ENCODE measurements at regions not wholly inside any gene's neighbourhood (a gene's known extent, or its start where the extent isn't known, plus 50 kb on each side); places are given as distances from the start of the nearest gene placed in this dataset.

DNA sequence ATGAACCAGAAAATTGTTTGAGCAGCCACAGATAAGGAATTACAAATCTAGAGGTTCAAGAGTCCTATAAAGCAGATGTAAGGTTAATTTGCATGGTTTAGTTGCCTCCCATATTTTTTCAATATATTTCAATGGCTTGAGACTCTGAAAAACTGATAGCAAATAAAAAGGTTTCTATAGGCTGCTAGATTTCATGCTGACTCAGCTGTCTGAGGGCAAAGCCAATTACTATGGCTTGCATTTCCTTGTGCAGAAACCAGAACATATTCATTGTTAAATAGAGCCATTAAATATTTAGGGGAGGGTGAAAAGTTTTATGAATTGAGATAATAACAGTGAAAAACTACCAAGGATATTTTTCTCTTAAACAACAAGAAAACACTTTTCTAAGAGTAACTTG lies 278.1 kb upstream of the CADM2 start:
- DNase-seq: no peak

DNA sequence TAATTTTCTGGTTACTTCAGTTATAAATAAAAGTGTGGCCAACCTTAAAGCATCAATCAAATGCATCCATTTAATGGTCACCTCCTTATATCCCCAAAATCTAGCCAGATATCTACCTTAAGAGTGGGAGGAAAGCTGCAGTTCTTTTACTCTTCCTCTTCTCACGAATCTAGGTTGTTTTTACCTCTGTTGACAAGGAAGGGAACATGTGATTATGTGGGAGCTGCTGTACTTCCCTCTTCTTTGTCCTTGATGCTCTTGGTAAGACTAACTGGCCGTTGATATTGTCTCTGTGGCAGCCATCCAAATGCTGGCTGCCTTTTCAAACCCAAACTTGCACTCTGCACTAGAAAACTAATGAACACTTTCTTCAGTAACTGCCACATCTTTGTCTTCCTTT lies 275.3 kb upstream of the CADM2 start:
- no peak for DNase-seq

DNA sequence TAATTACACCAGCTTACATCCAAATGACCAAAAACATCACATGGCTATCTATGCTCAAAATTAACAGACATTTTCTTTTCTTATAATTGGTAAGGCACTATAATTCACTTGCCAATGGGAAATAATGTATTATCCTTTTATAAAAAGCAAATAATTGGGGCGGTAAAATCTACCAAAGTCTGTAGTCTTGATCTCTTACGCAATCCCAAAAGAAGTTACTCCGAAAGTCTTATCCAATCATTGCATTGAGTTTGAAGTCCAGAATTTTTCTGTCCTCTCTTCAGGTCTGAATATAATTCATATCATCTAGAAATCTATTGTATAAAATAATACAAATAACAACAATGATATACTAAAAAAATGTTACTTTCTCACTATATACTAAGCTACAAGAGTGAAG lies 273.3 kb upstream of the CADM2 start:
- no peak for DNase-seq

DNA sequence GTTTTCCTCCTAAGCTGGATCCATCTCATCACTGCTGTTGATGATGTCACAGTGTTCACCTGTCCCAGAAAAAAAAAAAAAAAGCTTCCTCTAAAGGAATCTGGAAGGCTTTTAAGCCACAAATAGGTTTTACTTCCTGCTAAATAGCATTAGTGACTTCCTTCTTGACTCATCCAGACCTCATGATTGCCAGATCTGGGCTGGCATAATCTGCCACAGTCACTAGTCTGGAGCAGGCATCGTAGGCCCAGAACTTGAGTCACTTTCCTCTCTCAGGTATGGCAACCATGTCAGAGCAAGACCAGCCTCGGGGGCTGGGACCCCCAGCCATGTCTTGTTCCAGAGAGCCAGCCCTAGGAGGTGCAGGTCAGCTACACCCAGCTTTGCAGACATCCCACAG lies 266.5 kb upstream of the CADM2 start:
- peak in 1 of 3 donors; percentile 3 for DNase-seq

DNA sequence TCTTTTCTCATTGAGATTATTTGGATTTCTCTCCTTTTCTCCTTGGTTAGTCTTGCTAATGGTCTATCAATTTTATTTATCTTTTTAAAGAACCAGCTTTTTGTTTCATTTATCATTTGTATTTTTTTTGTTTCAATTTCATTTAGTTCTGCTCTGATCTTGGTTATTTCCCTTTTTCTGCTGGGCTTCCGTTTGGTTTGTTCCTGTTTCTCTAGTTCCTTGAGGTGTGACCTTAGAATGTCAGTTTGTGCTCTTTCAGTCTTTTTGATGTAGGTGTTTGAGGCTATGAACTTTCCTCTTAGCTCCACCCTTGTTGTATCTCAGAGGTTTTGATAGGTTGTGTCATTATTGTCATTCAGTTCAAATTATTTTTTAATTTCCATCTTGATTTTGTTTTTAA lies 248.5 kb upstream of the CADM2 start:
- DNase-seq: peak; percentile 47 to 65 (median 52)

DNA sequence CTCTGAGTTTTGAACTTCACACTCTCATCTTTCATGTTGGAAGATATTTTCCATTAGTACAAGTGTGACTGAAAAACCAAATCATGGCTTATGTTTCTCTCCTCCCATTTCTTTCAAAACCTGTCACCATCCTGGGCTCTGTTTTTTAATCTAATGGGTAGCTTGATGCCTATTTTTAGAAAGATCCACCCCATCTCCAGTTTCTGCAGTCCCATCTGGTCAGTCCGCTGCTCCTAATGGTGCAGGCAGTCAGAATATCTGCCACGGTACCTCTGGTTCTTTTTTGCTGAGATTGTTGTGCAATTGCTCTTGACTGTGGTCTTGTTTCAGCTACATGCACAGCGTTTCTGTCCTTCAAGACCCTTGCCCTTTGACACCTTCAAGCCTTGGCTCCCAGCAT lies 240.9 kb upstream of the CADM2 start:
- no peak for DNase-seq

DNA sequence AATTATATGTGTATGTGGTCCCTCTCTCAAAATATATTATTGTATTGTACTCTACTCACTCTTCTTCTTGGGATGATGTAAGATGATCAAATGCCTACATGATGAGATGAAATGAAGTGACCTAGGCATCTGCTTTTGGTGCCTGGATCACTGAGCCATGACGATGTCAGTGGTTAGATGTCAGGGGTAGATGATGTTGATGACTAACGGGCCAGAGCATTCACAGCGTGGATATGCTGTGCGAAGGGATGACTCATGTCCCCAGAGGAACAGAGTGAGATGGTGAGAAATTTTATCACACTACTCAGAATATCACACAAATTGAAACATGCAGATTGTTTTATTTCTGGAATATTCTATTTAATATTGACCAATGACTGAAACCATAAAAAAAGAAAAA lies 233.9 kb upstream of the CADM2 start:
- DNase-seq: peak; percentile 39 to 62 (median 45)

DNA sequence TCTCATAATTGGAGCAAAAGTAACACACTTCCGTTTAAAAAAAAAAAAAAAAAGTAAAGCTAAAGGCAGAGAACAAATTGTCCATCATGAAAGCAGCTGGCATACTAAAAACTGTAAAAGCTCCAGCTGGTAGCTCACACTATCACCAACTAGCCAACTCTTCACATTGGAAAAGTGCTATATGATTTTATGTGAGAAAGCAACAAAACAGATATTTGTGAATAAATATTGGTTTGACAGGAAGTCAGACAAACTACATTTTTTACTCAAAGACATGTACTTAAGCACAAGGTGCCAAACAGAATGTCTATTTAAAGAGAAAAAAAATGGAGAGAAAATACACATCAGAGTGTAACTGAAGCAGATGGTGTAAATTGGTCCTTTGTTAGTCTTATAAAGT lies 231.2 kb upstream of the CADM2 start:
- DNase-seq: no peak

DNA sequence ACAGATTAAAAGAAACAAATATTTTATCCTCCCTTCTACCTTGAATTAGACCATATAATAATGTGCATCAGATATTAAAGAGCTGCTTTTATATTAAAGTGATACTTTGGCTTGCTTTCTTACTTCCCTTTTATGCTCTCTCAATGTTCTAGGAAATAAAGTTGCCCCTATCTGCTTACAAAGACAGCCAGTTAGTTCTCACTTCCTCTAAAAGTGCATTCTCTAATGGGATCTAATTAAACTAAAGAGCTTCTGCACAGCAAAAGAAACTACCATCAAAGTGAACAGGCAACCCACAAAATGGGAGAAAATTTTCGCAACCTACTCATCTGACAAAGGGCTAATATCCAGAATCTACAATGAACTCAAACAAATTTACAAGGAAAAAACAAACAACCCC lies 224.1 kb upstream of the CADM2 start:
- DNase-seq: peak in 1 of 3 donors; percentile 11

DNA sequence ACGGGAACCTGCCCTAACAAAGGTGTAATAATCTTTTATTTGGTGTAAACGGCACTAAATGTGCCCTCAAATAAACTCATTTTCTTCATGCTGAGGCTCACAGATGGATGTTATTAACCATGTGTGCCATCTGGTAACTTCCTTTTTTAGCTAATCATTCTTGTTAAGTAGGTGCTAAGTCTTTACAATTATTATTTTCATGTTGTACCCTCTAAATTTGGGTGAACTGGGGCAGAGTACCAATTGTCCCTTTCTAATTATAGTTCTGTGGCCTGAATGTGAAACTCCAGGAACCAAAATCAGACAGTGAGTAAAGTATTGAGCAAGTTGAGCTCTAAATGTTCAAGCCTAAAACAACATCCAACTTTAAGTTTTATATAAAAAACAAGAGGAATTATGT lies 220.7 kb upstream of the CADM2 start:
- DNase-seq: no peak

DNA sequence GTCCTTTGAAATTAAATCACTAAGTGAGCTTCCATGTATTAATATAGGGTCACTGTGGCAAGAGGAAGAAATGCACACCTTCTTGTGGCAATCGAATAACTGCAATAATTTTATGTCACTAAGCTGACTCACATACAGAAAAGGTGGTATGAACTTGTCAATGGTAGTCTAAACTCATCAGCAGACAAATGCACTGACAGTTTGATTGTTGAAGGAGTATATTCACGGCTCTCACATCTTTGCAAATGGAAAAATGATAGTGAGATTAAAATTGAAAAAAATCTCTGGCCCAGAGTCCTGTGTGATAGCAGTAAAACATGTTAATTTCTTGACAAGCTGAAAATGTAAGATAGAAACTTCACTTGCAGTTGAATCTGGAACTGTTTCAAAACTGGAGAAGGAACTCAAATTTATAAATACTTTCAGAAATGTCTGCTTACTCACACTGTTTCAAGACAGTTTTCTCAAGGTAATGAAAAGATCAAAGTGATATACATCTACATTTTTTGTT lies 215.8 kb upstream of the CADM2 start:
- no peak for DNase-seq

DNA sequence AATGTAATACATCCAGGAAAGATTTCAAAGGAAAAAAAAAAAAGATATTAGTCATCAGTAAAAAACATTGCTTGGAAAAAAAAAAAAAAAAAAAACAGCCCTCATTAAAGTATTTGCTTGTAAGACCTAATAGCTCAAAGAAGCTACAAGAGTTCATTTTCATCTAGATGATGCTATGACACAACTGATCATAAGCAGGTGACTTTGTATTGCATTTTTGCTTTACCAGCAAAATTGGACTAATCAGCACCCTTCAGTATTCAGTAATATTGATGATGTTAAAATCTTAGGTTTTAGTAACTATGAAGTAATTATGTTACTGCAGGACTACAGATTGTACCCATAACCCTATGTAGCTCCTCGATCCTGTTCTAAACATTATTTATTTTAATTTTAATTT lies 214.7 kb upstream of the CADM2 start:
- no peak for DNase-seq

DNA sequence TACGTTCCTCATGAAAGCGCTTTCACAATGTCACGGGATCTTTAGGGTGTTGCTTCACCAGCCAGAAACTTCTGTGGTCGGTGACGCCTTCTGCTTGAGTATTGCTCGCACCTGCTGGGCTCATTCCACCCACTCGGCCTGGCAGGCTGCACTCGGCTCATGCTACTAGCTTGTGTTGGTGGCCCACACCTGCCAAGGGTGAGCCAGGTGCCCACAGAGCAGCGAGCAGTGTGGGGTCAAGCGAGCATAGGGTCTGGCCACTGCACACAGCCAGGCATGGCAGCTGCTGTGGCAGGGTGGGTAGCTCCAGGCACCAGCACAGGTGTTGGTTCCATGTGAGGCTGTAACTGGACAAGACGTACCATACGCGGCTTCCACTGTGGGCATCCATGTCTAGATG lies 202.9 kb upstream of the CADM2 start:
- DNase-seq: no peak

DNA sequence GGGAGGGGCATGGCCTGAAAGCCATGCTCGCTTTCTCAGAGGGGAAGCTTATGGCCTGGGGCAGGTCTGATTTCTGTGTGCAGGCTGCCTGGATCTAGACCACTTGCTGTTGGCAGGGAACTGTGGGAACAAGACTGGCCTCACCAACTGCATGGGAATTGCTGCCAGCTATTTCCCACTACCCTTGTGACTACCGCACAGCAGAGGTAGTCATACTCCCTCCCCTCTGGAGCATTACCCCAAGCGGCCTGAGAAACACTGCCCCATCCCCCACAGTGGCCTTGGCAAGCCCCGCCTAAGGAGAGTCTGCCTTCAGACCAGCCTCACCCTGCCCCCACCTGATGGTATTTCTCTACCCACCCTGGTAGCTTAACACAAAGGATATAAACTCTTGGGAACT lies 199.4 kb upstream of the CADM2 start:
- no peak for DNase-seq

DNA sequence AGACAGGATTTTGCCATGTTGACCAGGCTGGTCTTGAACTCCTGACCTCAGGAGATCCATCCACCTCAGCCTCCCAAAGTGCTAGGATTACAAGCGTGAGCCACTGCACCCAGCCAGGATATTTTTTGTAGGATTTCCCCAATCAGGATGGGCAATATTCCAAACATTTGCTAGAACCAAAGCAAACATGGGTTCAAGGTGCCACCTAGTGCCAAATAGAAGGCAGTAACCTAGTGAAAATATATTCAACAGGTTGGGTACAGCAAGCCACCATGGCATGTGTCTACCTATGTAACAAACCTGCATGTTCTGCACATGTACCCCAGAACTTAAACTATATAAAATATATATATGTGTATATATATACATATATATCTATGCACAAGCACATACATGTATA lies 185.9 kb upstream of the CADM2 start:
- peak in 1 of 3 donors; percentile 10 for DNase-seq

DNA sequence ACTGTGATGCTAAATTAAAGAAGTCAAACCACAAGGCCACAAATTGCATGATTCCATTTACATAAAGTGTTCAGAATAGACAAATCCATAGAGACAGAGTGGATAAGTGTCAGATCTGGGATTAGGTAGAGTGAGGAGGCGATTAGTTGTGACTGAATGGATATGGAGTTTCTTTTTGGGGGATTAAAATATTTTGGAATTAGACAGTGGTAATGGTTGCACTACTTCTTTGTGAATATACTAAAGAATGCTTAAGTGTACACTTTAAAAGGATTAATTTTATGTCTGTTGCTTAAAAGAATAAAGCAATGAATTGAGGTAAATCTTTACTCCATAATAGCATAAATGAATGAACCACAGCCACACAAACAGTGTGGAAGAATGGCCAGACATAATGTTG lies 175.5 kb upstream of the CADM2 start:
- no peak for DNase-seq

DNA sequence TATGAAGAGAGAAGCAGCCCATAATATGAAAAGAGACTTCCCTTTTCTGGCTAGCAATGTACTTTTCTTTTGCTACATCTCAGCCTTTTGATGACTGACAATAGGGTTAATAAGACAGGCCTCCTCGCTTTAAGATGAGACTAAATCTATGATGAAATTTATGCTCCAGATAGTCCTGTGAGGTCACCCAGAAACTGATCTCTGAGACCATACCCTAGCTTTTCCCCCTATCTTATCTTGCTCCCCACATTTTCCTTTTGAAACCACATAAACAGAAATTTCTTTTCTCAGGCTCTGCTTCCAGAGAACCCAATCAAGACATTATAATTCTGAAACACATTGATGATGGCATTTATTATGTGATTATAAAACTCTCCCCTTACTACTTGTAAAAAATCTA lies 168.8 kb upstream of the CADM2 start:
- no peak for DNase-seq

DNA sequence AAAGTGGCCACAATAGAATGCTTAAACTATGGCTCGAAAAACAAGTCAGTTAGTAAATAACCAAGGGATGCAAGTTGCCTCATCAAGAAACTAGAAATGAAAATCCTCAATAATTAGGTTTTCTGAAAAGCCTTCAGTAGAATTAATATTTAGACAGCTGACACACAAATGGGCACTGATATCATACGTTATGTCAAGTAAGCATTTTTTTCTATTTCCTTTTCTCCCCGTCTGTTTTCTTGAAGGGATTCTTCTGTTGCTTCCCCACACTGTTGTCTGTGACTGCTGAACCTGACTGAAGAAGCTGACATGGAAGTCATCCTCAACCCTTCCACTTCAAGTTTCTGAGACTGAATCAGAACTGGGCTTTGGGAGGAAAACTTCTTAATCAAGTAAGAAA lies 151.8 kb upstream of the CADM2 start:
- DNase-seq: no peak

DNA sequence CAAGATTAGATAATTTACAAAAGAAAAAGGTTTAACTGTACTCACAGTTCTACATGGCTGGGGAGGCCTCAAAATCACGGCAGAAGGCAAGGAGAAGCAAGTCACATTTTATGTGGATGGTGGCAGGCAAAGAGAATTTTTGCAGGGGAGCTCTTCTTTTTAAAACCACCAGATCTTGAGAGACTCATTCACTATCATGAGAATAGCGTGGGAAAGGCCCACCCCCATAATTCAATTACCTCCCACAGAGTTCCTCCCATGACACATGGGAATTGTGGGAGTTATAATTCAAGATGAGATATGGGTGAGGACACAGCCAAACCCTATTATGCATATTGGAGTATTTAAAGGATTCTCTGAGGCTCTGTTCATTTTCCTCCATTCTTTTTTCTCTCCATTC lies 138.7 kb upstream of the CADM2 start:
- DNase-seq: no peak

DNA sequence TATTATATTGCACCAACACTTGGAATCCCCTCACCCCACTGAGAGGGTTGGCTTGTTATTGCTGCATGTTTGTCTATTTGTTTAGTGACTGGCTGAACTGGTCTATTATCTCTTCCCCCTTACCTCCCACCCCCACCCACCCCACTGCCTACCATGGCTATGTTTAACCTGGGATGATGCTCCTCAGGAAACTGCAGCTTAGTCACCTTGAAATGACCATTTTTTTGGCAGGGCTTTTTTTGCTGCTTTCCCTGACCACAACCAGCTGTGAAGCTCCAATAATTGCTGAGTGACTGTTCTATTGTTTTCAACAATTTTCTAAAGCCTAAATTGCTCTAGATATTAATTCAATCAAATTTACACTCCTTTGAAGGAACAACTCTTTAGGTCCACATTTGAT lies 137.9 kb upstream of the CADM2 start:
- DNase-seq: no peak

DNA sequence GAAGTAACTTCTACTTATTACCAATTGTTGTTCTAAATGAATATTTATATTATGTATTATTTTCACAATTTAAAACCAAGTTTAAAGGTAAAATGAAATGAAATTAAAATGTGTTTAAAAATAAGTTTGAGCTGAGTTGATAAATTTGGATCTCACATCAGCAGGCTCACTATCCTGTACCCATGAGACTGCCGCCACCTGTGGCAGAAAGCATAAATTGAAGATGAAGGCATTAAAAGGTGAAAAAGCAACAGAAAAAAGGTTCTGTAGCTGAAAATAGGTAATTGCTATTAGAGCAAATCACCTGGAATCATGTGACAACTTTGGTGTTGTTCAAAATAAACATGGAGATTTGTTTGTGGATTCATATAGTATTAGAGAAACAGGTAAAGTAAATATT lies 133.0 kb upstream of the CADM2 start:
- no peak for DNase-seq

DNA sequence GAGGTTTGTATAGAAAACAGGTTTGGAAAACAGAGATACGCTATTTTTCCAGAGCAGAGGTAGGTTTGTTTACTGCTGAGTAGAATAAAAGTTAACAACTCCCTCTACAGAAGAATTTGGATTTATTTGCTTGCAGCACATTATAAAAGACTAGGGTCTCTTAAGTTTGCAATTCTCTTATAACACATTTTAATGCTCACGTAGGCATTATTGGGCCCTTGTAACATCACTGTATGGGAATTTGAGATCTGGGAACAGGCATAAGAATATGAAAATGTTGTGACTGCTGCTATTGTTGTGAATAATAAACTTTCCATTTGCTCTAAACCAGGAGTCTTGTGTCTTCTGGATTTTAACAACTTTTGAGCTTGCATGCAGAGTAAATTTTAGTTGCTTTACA lies 128.3 kb upstream of the CADM2 start:
- DNase-seq: no peak

DNA sequence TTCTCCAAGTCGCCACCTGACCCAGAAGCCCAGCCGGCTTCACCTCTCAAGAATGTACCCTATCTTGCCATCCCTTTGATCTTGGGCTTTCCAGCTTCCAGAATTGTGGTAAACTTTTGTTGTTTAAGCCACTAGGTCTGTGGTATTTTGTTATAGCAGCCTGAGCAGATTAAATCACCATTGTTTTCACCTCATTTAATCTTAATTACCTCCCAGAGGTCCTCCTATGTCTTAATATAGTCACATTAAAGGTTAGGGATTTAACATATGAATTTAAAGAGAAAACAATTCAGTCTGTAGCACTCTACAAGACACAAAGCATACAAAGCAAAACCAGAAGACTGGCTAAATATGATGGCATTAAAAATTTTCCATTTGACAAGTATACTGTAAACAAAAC lies 123.4 kb upstream of the CADM2 start:
- no peak for DNase-seq

DNA sequence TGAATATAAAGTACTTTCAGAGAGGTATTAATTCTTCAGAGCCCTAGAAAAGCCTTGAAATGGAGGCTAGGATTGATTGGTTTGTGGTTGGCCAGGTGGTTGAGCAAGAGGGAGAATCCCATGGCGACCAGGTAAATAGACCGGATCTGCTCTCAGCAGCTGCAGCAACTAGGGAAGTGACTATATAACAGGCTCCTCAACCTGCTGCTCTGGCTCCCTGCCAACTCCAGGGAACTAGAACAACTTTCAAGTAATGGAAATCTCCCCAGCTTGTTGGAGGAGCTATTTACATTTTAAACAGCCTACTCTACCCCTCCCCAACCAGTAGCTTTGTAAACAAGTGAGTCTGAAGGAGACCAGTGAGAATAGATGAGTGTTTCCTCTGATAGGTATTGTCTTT lies 121.8 kb upstream of the CADM2 start:
- DNase-seq: no peak

DNA sequence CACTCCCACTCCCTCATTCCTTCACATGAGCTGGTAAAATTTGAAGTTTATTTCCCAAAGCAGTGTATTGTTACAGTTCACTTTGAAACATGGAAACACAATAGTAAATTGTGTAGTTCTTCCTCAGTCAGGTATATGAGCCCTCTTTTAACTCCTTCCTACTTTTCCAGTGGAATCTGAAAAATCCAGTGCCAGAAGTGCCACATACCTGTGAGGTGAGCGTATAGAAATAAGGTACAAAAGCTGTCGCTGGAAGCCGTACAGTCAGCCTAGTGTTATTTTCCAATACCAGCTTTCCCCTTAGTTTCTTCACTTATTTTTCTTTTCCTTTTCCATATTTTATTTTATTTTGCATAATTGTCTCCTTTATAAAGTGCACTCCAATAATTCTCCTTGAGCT lies 81.7 kb upstream of the CADM2 start:
- no peak for DNase-seq

DNA sequence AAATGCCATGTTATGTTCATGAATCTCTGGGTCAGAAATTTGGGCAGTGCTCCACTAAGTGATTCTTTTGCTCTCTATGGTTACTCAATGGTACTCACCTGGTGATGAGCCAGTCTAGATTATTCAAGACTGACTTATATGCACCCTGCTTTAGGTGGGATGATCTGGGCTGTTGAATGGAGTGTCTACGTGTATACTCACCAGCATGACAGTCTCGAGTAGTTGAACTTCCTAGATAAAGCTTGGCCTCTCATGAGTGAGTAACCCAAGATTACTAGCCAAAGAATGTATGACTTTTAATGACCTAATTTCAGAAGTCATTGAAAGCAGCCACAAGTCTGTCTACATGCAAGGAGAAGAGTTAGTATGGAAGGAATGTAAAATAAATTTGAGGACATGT lies 77.5 kb upstream of the CADM2 start:
- DNase-seq: no peak

Data from suppressor macrophage treated with lipopolysaccharide for 1 hour (primary cell).